ENCODE measurements at regions not wholly inside any gene's neighbourhood (a gene's known extent, or its start where the extent isn't known, plus 50 kb on each side); places are given as distances from the start of the nearest gene placed in this dataset.

GRCh38 chr5:92868442-92868841 lies 712.6 kb downstream of the NR2F1-AS1 start:
- no peak for DNase-seq
- no peak overlapping the region for H3K4me3 ChIP-seq
- H3K27ac ChIP-seq: no peak overlapping the region
- peaks cover 0 to 32% (median 20%) of the 10 kb centered on the region in 8 donors for H3K9me3 ChIP-seq
- no peaks in the 10 kb centered on the region for H3K4me1 ChIP-seq
- no peaks in the 10 kb centered on the region for H3K27me3 ChIP-seq (replicated peaks in 1 of 7)
- TF ChIP-seq POLR2A (IDR thresholded peaks at IDR 0.05) (no peak), CTCF (IDR thresholded peaks at IDR 0.05 in 8 of 11, conservative IDR thresholded peaks at IDR 0.05 in 3 of 11) (no peak), POLR2AphosphoS5 (IDR thresholded peaks at IDR 0.05) (no peak)
- intact Hi-C loops (cut with DNase I; ENCODE audit: low total_unique reads): no loop called here
- 89 to 97% (median 93%) methylated on average over 3 of the region's 3 CpGs for WGBS, 5 donors
- no peaks in the 10 kb centered on the region for H3K36me3 ChIP-seq

DNA sequence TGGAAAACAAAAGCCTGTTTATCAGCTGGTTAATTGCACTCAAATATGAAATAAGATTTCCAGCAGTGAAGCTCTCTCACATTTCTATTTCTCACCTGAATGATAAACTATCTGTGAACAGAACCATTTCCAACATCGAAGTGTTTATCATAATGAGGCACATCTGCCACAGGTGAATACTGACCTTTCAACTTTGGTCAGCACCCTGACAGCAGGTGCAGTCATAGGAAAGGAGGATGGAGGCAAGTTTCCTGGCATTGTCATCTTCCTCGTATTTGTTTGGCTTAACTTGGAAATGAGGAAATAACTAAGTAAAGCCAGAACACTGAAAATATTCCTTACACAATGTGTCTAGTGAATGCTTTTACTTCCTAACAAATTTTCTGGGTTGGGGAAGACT lies 716.4 kb downstream of the NR2F1-AS1 start:
- H3K36me3 ChIP-seq: no peaks in the 10 kb centered on the region
- H3K27ac ChIP-seq: no peak overlapping the region
- TF ChIP-seq POLR2AphosphoS5 (IDR thresholded peaks at IDR 0.05) (no peak), CTCF (IDR thresholded peaks at IDR 0.05 in 8 of 11, conservative IDR thresholded peaks at IDR 0.05 in 3 of 11) (no peak), POLR2A (IDR thresholded peaks at IDR 0.05) (no peak)
- peaks cover 0 to 4% (median under 1%) of the 10 kb centered on the region in 8 donors for H3K9me3 ChIP-seq
- no peaks in the 10 kb centered on the region for H3K27me3 ChIP-seq (replicated peaks in 1 of 7)
- H3K4me3 ChIP-seq: no peak overlapping the region
- no peak for DNase-seq
- 34 to 46% (median 36%) methylated on average over 2 of the region's 2 CpGs for WGBS, 5 donors
- no peaks in the 10 kb centered on the region for H3K4me1 ChIP-seq
- intact Hi-C loops (cut with DNase I; ENCODE audit: low total_unique reads): no loop called here

GRCh38 chr5:92863666-92864065 lies 717.4 kb downstream of the NR2F1-AS1 start:
- DNase-seq: no peak
- no peak overlapping the region for H3K4me3 ChIP-seq
- H3K27me3 ChIP-seq (replicated peaks in 1 of 7): no peaks in the 10 kb centered on the region
- no peaks in the 10 kb centered on the region for H3K36me3 ChIP-seq
- H3K9me3 ChIP-seq: no peaks in the 10 kb centered on the region
- intact Hi-C loops (cut with DNase I; ENCODE audit: low total_unique reads): no loop called here
- H3K4me1 ChIP-seq: no peaks in the 10 kb centered on the region
- WGBS, 5 donors: 80 to 89% (median 85%) methylated on average over 2 of the region's 2 CpGs
- TF ChIP-seq POLR2AphosphoS5 (IDR thresholded peaks at IDR 0.05) (no peak), POLR2A (IDR thresholded peaks at IDR 0.05) (no peak), CTCF (IDR thresholded peaks at IDR 0.05 in 8 of 11, conservative IDR thresholded peaks at IDR 0.05 in 3 of 11) (no peak)
- no peak overlapping the region for H3K27ac ChIP-seq

DNA sequence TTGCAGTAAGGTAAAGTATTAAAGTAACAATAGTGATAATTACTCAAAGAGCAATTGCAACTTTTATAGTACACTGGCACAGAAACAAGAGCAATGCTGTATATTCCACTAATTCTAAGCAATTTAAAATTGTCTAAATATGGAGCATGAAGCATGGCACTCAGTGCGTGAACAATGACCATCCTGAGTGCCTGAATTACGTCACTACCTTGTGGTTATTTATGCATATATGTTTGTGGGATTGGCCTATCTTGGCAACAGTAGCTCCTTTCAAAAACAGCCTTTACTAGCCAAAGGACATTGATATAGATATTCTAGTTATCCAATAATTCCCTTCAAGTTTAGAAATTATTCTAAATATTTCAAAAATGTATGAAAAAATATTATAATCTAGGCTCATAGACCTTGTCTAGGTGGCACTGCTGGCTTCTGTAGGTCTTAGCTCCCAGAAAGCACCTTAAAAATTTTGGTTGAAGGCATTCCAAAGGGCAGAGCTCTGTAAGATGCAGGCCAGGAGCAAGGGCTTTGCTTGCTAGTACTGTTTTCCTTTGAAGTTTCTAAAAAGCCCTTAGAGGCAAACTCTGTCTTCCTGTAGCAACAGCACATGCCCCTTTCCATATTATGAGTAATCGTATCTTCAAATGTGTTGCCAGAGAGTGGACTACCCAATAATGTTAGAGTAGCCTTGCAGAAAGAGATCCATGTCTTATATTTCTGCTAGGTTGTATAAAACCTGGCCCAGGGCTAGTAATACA lies 719.3 kb downstream of the NR2F1-AS1 start:
- Histone ChIP-seq H3K27me3 (replicated peaks in 1 of 7) (no peaks in the 10 kb centered on the region), H3K27ac (no peak overlapping the region), H3K9me3 (no peaks in the 10 kb centered on the region), H3K4me1 (no peaks in the 10 kb centered on the region), H3K36me3 (no peaks in the 10 kb centered on the region), H3K4me3 (no peak overlapping the region)
- intact Hi-C loops (cut with DNase I; ENCODE audit: low total_unique reads): no loop called here
- no peak for DNase-seq
- TF ChIP-seq POLR2A (IDR thresholded peaks at IDR 0.05) (no peak), POLR2AphosphoS5 (IDR thresholded peaks at IDR 0.05) (no peak), CTCF (IDR thresholded peaks at IDR 0.05 in 8 of 11, conservative IDR thresholded peaks at IDR 0.05 in 3 of 11) (no peak)
- WGBS, 5 donors: 69 to 85% (median 72%) methylated on average over 3 of the region's 3 CpGs

All from spleen (tissue), 11 donors.